Transverse colon (tissue), 4 donors: ENCODE measurements at regions not wholly inside any gene's neighbourhood (a gene's known extent, or its start where the extent isn't known, plus 50 kb on each side); places are given as distances from the start of the nearest gene placed in this dataset.

ENCODE experiments used
- DNase-seq: peaks from one replicate; pipeline ENCODE4 v3.0.0-alpha.2; 2019
- H3K27ac ChIP-seq, 4 donors: fragments of 200-600 bp; sonication (generic); 2 replicates each; pipeline ENCODE4 v1.5.1; 2016 to 2018; ENCODE audit warnings: inconsistent platforms in 4 of 4
- H3K27me3 ChIP-seq: fragments of 200-600 bp; sonication (generic); 2 replicates; pipeline ENCODE4 v1.5.1; 2017; ENCODE audit warnings: inconsistent platforms
- H3K36me3 ChIP-seq, 4 donors: fragments of 200-600 bp; sonication (generic); 2 replicates each; pipeline ENCODE4 v1.5.1; 2017 to 2019; ENCODE audit warnings: inconsistent platforms in 4 of 4
- H3K4me1 ChIP-seq, 4 donors: fragments of 200-600 bp; sonication (generic); 2 replicates each; pipeline ENCODE4 v1.5.1; 2017 to 2020; ENCODE audit warnings: inconsistent platforms in 4 of 4
- H3K4me3 ChIP-seq, 4 donors: fragments of 200-600 bp; sonication (generic); 1 replicate in 1 of 4; 2 replicates in 3 of 4; pipeline versions ENCODE4 v1.5.1 to v1.6.1; 2017 to 2019; ENCODE audit warnings: inconsistent platforms in 4 of 4
- H3K9me3 ChIP-seq, 2 donors: fragments of 200-600 bp; sonication (generic); 2 replicates each; pipeline ENCODE4 v1.5.1; 2017 to 2019; ENCODE audit warnings: inconsistent platforms in 2 of 2
- EP300 ChIP-seq: sonication (generic); formaldehyde crosslinking; IDR thresholded peaks from one replicate; pipeline ENCODE4 v1.6.1; 2017; ENCODE audit warnings: antibody characterized with exemption, low read depth
- POLR2A ChIP-seq: fragments of 450-650 bp; IDR thresholded peaks from one replicate; pipeline ENCODE4 v1.6.1; 2016; ENCODE audit warnings: antibody characterized with exemption, mild to moderate bottlenecking, moderate library complexity
- POLR2AphosphoS5 ChIP-seq, 3 donors: sonication (generic); formaldehyde crosslinking; IDR thresholded peaks; one replicate each; pipeline ENCODE4 v1.6.1; 2016; ENCODE audit warnings: antibody characterized with exemption in 3 of 3
- WGBS, 2 donors: methylation state at CpG; one replicate each; pipeline ENCODE4 v1.1.5; 2018; ENCODE audit warnings: low coverage in 1 of 2; 5-methylcytosine and 5-hydroxymethylcytosine counted together
- in situ Hi-C, 4 donors: fragments of 200-750 bp; cut with MboI; loops; one replicate each; pipeline versions ENCODE4 v1.15.0 to v1.15.1; 2017; ENCODE audit warnings: low sequenced_read_pairs in 3 of 4, low pct_ligation_motif_present in 1 of 4, low pct_unique_long_range_greater_than_20kb in 1 of 4
- intact Hi-C: fragments of 100-400 bp; cut with DNase I; formaldehyde crosslinking; loops from one replicate; pipeline ENCODE4 v1.15.1; 2023; ENCODE audit warnings: low total_unique reads
- TF ChIP-seq, protein P1 (sequence below), 5 experiments: fragments of 200-600 bp in 3 of 5; fragments of 450-650 bp in 2 of 5; sonication (generic) in 3 of 5; IDR thresholded peaks; 1 replicate in 2 of 5; 2 replicates in 3 of 5; pipeline ENCODE4 v1.5.1; 2016 to 2017; ENCODE audit warnings: antibody characterized with exemption in 5 of 5, inconsistent platforms in 3 of 5, mild to moderate bottlenecking in 2 of 5, moderate library complexity in 1 of 5

DNA sequence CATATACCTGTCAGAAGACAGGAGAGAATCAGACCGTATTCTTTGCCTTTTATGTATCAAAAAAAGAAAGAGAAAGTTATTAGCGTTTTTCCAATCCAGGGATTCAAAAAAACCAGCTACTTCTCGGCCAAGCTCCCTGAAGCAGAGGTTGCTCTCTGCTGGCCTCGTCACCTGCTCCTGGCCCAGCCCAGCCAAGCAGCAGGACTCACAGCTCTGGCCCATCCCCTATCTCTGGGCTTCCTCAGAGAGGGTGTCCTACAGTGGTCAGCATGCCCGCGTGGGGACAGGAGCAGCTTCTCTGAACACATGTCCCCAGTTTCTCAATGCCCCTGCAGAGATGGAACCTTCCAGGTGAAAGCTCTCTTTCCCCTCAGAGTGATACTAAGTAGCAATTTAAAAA lies 209.0 kb downstream of the URI1 start:
- no peaks in the 10 kb centered on the region for H3K4me1 ChIP-seq
- no peak overlapping the region for H3K27ac ChIP-seq
- in situ Hi-C loops (no loop called here), intact Hi-C loops (no loop called here)
- no peak for DNase-seq
- no peak overlapping the region for H3K4me3 ChIP-seq
- no peaks in the 10 kb centered on the region for H3K27me3 ChIP-seq
- TF ChIP-seq POLR2A (no peak), EP300 (no peak), POLR2AphosphoS5 (IDR thresholded peaks at IDR 0.05) (no peak)
- TF ChIP-seq, protein P1, sequence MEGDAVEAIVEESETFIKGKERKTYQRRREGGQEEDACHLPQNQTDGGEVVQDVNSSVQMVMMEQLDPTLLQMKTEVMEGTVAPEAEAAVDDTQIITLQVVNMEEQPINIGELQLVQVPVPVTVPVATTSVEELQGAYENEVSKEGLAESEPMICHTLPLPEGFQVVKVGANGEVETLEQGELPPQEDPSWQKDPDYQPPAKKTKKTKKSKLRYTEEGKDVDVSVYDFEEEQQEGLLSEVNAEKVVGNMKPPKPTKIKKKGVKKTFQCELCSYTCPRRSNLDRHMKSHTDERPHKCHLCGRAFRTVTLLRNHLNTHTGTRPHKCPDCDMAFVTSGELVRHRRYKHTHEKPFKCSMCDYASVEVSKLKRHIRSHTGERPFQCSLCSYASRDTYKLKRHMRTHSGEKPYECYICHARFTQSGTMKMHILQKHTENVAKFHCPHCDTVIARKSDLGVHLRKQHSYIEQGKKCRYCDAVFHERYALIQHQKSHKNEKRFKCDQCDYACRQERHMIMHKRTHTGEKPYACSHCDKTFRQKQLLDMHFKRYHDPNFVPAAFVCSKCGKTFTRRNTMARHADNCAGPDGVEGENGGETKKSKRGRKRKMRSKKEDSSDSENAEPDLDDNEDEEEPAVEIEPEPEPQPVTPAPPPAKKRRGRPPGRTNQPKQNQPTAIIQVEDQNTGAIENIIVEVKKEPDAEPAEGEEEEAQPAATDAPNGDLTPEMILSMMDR (IDR thresholded peaks at IDR 0.05), result no peak
- H3K9me3 ChIP-seq, result no peaks in the 10 kb centered on the region
- no peaks in the 10 kb centered on the region for H3K36me3 ChIP-seq
- 70 to 74% methylated on average over 2 to 6 of the region's 6 CpGs for WGBS, 2 donors

DNA sequence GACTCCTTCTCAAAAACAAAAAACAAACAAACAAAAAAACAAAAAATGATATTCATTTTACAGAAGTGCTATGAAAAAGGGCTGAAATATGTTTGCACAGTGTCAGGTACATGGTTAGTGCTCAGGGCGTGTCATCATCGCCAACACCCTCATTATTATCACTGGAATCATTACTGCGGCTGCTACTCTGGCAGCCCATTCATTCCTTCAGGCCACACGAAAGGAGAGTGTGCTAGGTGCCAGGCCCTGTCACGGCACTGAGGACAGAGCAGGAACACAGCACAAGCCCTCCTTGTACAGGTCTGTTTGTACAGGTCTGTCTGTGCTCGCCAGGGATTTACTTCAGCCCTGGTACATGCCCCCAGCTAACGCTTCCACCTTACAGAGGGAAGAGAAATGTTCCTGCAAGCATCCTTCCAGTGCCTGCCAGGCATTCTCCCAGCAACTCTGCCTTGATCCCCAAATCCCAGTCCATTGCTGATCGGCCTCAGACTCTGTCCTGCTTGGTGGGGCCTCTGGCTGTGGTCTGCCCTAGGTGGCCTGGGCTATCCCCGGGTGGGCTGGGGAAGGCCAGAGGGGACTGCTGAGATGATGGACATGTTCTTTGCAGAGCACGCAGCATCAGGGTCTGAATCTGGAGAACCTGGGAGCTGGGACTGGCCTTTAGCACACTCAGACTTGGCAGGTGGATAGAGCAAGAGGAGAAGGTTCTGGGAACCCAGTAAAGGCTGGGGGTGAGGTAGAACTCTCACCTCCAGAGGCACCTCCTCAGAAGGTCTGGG lies 210.7 kb downstream of the URI1 start:
- H3K27me3 ChIP-seq, result no peaks in the 10 kb centered on the region
- H3K4me1 ChIP-seq, result no peaks in the 10 kb centered on the region
- intact Hi-C loops (no loop called here), in situ Hi-C loops (no loop called here)
- TF ChIP-seq POLR2A, result no peak
- TF ChIP-seq, protein P1 (IDR thresholded peaks at IDR 0.05), result no peak
- TF ChIP-seq POLR2AphosphoS5 (IDR thresholded peaks at IDR 0.05), result no peak
- TF ChIP-seq EP300, result no peak
- no peaks in the 10 kb centered on the region for H3K9me3 ChIP-seq
- H3K4me3 ChIP-seq, result no peak overlapping the region
- 59 to 62% methylated on average over 5 to 10 of the region's 10 CpGs for WGBS, 2 donors
- H3K36me3 ChIP-seq, result no peaks in the 10 kb centered on the region
- H3K27ac ChIP-seq, result no peak overlapping the region
- no peak for DNase-seq

DNA sequence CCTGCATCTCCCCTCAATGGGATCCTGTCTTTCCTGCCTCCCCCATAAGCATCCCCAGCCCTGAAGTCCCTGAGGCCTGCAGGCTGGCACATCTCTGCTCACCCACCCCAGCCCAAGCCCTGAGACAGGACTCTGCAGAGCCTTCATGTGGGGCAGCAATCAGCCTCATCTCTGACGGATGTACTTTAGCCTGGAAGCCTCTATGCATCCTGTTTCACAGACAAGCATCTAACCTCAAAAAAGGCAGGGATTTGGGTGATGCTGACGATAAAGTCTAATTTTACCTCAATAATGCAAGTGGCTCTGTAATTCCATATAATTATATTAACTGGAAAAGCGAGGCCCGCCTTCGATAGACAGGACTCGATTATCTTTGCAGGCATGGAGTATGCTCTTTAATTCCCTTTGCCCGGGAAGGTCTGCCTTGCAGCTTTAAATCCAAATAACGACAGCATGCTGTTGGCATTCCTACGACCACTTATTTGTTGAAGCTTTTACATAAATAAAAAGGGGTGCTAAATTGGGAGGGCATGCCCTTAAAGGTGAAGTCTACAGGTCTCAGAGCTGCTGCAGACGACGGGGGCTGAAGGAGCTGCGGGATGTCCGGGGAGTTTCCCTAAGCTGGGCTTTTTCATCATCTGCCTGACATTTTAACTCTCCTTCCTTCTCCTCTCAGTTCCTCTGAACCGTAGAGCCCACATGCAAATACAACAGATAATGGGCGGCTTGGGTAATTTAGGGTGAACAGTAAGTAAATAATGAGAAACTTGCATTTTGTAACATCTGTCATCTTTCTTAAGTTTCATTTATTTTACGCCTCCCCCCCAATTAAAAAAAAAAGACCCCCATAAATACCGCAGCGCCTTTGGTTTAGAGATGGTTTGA lies 211.5 kb downstream of the URI1 start:
- intact Hi-C loops, result no loop called here
- Histone ChIP-seq H3K4me3 (no peak overlapping the region), H3K36me3 (no peaks in the 10 kb centered on the region), H3K27ac (no peak overlapping the region), H3K4me1 (no peaks in the 10 kb centered on the region), H3K9me3 (no peaks in the 10 kb centered on the region), H3K27me3 (no peaks in the 10 kb centered on the region)
- WGBS, 2 donors, result 54 to 55% methylated on average over 15 to 18 of the region's 18 CpGs
- no peak for TF ChIP-seq POLR2A
- no peak for TF ChIP-seq EP300
- no peak for TF ChIP-seq POLR2AphosphoS5 (IDR thresholded peaks at IDR 0.05)
- TF ChIP-seq, protein P1 (IDR thresholded peaks at IDR 0.05), result no peak
- in situ Hi-C loops, result no loop called here
- DNase-seq, result no peak

DNA sequence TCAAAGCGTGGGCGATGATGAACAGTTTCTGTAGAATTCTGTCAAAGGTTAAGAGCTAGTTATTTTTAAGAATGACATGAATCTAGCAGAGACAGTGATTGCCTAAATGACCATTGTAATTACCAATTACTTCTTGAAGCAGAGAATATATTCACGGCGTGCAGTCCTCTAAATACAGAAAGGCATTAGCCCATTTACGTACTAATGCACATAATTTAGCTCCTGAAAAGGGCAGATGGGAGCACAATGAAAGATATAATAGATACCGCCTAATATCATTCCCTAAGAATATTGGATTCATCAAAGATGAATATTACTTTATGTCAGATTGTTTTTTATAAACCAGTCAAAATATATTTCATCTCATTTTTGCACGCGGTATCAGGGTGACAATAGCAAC lies 212.4 kb downstream of the URI1 start:
- no peaks in the 10 kb centered on the region for H3K4me1 ChIP-seq
- TF ChIP-seq POLR2AphosphoS5 (IDR thresholded peaks at IDR 0.05) (no peak), EP300 (no peak), POLR2A (no peak)
- TF ChIP-seq, protein P1 (IDR thresholded peaks at IDR 0.05), result no peak
- H3K36me3 ChIP-seq, result no peaks in the 10 kb centered on the region
- intact Hi-C loops (no loop called here), in situ Hi-C loops (no loop called here)
- DNase-seq, result no peak
- H3K9me3 ChIP-seq, result no peaks in the 10 kb centered on the region
- H3K4me3 ChIP-seq, result no peak overlapping the region
- H3K27me3 ChIP-seq, result no peaks in the 10 kb centered on the region
- WGBS, 2 donors, result 82 to 90% methylated on average over 8 of the region's 8 CpGs
- H3K27ac ChIP-seq, result no peak overlapping the region
